ENCODE measurements at regions not wholly inside any gene's neighbourhood (a gene's known extent, or its start where the extent isn't known, plus 50 kb on each side); places are given as distances from the start of the nearest gene placed in this dataset.
A peak's percentile ranks its signal among the peaks of the same experiment; 100 is the strongest.

DNA sequence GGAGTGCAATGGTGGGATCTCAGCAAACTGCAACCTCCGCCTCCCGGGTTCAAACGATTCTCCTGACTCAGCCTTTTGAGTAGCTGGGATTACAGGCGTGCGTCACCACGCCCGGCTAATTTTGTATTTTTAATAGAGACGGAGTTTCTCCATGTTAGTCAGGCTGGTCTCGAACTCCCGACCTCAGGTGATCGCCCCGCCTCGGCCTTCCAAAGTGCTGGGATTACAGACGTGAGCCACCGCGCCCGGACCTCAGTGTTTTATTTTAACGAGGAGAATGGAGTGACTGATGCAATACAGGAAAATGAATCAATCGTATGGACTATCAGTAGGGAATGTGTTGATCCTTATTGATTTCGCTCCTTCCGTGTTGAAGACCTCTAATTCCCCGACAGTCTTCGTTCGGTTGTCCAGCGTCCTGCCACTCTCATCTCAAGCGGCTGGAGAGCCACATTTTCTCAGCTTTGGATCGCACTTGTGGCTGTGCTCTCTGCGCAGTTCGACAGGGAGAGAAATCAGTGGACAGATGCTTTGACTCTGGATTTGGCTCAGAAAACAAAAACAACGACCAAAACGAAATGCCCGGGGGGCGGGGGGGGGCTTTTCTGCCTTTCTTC, 166.2 kb downstream of the TRIM27 start:
- H3K4me3 ChIP-seq (replicated peaks; ENCODE audit: low read depth, low read length) = peak overlapping the region; percentile 10
- no peak for DNase-seq (ENCODE audit: low read depth)
- TF ChIP-seq, protein P1, sequence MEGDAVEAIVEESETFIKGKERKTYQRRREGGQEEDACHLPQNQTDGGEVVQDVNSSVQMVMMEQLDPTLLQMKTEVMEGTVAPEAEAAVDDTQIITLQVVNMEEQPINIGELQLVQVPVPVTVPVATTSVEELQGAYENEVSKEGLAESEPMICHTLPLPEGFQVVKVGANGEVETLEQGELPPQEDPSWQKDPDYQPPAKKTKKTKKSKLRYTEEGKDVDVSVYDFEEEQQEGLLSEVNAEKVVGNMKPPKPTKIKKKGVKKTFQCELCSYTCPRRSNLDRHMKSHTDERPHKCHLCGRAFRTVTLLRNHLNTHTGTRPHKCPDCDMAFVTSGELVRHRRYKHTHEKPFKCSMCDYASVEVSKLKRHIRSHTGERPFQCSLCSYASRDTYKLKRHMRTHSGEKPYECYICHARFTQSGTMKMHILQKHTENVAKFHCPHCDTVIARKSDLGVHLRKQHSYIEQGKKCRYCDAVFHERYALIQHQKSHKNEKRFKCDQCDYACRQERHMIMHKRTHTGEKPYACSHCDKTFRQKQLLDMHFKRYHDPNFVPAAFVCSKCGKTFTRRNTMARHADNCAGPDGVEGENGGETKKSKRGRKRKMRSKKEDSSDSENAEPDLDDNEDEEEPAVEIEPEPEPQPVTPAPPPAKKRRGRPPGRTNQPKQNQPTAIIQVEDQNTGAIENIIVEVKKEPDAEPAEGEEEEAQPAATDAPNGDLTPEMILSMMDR (IDR thresholded peaks at IDR 0.05; ENCODE audit: low read length, missing control alignments) = no peak

DNA sequence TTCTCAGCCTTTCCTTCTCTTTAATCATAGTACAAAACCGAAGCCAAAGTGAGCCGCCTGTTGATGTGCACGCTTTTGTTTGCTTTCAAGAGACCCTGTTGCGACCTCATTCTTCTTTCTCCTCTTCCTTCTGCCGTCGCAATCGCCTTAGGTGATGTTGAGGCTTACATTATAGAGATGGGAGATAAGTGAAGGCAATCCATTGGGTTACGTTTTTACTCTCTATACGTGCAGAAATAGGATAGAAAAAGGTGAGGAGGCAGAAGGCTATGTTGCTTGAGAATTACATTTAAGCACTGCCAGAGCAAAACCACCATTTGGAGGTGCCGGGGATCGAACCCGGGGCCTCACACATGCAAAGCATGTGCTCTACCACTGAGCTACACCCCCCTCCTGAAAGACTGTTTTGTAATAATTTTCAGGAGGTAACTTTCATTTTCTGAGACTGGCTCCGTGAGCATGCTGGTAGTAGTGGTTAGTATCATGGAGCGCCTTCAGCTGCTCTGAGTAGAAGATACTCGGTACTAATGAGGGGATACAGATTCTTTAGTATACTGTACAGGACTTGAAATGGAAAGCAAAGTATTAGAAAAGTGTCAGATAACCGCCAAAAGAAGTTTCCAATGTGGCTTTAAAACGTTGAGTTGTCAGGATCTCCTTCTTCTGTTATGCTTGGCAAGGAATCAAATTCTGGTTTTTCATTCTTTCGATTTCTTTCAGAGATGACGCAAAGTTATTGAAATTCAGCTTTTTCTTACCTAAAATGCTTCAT, 165.6 kb downstream of the TRIM27 start:
- TF ChIP-seq, protein P1 (IDR thresholded peaks at IDR 0.05; ENCODE audit: low read length, missing control alignments) = no peak
- H3K4me3 ChIP-seq (replicated peaks; ENCODE audit: low read depth, low read length) = peak overlapping the region; percentile 22
- peak; percentile 31 for DNase-seq (ENCODE audit: low read depth)

- no peak for DNase-seq (ENCODE audit: low read depth)
- TF ChIP-seq, protein P1 (IDR thresholded peaks at IDR 0.05; ENCODE audit: low read length, missing control alignments) = no peak
- H3K4me3 ChIP-seq (replicated peaks; ENCODE audit: low read depth, low read length) = no peak overlapping the region
Measured at GRCh38 chr6:28758818-28759235, 165.0 kb downstream of the TRIM27 start.

GRCh38 chr6:28764014-28764723, 159.6 kb downstream of the TRIM27 start:
- DNase-seq (ENCODE audit: low read depth) = no peak
- H3K4me3 ChIP-seq (replicated peaks; ENCODE audit: low read depth, low read length) = no peak overlapping the region
- TF ChIP-seq, protein P1 (IDR thresholded peaks at IDR 0.05; ENCODE audit: low read length, missing control alignments) = no peak

DNA sequence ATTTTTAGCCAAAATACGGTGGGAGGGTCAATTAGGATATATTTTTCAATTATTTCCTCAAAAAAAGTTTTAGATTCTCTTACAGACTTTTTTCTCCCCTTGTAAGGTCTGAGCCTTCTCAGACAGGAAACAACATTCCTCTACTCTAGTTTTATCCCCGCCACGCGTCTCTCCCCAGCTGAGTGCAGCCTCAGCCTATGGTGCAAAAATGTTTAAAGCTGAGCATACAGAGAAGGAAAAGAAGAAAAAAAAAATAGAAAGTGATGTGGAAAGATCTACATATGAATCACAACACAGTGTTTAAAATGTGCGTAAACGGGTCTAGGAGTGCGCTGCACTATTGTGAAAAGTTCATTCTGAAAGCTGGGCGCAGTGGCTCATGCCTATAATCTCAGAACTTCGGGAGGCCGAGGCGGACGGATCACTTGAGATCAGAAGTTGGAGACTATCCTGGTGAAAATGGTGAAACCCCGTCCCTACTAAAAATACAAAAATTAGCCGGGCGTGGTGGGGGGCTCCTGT, 159.0 kb downstream of the TRIM27 start:
- no peak overlapping the region for H3K4me3 ChIP-seq (replicated peaks; ENCODE audit: low read depth, low read length)
- no peak for DNase-seq (ENCODE audit: low read depth)

DNA sequence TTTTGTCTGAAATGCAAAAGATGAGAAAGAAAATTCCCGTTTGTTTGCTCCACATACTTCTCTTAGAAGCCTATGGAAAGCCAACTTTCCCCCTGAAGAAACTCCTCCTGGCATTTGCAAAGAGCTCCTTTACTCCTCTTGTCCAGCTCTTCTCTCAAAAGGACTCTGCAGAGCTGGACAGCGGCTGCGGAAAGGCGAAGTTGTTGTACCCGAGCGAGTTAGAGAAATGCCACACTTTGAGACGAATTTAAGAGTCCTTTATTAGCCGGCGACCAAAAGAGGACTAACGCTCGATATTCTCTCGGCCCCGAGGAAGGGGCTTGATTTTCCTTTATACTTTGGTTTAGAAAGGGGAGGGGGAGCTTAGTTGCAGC, 157.8 kb downstream of the TRIM27 start:
- H3K4me3 ChIP-seq (replicated peaks; ENCODE audit: low read depth, low read length) = no peak overlapping the region
- TF ChIP-seq, protein P1 (IDR thresholded peaks at IDR 0.05; ENCODE audit: low read length, missing control alignments) = no peak
- DNase-seq (ENCODE audit: low read depth) = no peak

More for the DNA sequence above, 159.0 kb downstream of the TRIM27 start:
- TF ChIP-seq, protein P1 (IDR thresholded peaks at IDR 0.05; ENCODE audit: low read length, missing control alignments) = no peak

Data from fibroblast of pulmonary artery (primary cell).